GM20000 (cell line): ENCODE measurements at regions not wholly inside any gene's neighbourhood (a gene's known extent, or its start where the extent isn't known, plus 50 kb on each side); places are given as distances from the start of the nearest gene placed in this dataset.
A peak's percentile ranks its signal among the peaks of the same experiment; 100 is the strongest.

Experiments used
- DNase-seq: peaks from one replicate; pipeline ENCODE4 v3.0.0; 2012; ENCODE audit warnings: low spot score
- CTCF ChIP-seq: IDR thresholded peaks from 2 replicates; pipeline ENCODE4 v1.5.1; 2012; ENCODE audit warnings: mild to moderate bottlenecking, control low read depth; ENCODE audit errors: extremely low read depth, missing control alignments

GRCh38 chr5:103422756-103423155, 139.8 kb downstream of the NUDT12 start:
- no peak for DNase-seq
- TF ChIP-seq CTCF: no peak

- no peak for TF ChIP-seq CTCF
- no peak for DNase-seq
Observed at GRCh38 chr5:103414604-103415003, 148.0 kb downstream of the NUDT12 start.

DNA sequence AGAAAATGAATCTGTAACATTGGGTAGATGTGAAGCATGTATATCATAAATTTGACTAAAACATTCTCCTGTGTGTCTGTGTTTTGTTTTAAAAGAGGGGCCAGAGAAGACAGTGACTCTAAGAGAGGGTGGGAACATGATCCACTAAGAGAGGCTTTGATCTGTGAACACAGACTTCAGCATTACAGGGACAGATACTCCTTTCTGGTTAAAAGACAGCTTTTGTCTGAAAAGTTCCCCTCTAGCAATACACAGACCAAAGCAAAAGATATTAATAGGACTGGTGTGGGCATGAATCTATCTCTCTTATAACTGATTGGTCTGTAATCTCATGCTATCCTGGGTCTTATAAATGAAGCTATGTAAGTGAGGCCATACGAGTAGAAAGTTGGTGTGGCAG, 150.9 kb downstream of the NUDT12 start:
- TF ChIP-seq CTCF: no peak
- no peak for DNase-seq

GRCh38 chr5:103410172-103410571, 151.6 kb downstream of the MACIR start:
- no peak for TF ChIP-seq CTCF
- peak; percentile 7 for DNase-seq

GRCh38 chr5:103409013-103409670, 150.6 kb downstream of the MACIR start:
- TF ChIP-seq CTCF: no peak
- no peak for DNase-seq

DNA sequence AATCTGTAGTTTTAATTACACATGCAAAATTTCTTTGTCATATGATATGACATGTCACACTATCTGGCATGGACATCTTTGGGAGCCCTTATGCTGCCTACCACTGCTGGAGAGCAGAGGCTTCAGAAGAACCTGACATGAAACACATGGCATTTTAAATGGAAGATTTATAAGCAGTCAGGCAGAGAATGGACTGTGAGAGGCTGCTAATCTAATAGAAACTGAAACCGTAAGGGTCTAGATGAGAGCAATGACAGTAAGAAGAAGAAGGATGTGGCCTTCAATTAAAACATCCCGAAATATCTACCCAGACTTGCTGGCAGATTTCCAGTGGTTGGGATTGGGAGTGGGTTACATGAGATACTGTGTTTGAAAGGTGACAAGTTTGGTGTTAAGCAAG, 149.8 kb downstream of the MACIR start:
- no peak for DNase-seq
- TF ChIP-seq CTCF: no peak

GRCh38 chr5:103407402-103407801, 148.8 kb downstream of the MACIR start:
- TF ChIP-seq CTCF: no peak
- no peak for DNase-seq
